ENCODE measurements at regions not wholly inside any gene's neighbourhood (a gene's known extent, or its start where the extent isn't known, plus 50 kb on each side); places are given as distances from the start of the nearest gene placed in this dataset.

DNA sequence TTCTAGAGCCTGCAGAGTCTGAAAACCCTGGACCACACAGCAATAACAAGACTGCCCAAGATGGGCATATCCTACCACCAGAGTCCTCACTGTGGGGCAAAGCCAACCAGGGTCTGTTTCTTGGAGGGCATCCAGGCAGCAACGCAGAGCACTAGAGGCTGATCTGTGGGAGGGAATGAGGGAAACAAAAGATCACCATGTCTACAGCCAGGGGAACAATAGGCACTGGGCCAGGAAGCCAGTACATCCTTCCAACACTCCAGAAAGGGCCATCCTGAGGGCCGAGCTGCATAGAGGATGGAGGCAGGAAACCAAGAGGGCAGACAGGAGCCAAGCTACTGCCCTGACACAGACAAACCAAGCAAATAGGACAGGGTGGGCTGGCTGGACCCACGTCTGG lies 416.1 kb upstream of the IRX4 start:
- H3K36me3 ChIP-seq, result no peaks in the 10 kb centered on the region
- no peaks in the 10 kb centered on the region for H3K27me3 ChIP-seq
- H3K27ac ChIP-seq, result no peak overlapping the region
- no peak overlapping the region for H3K4me3 ChIP-seq
- H3K4me1 ChIP-seq, result peaks cover 3% of the 10 kb centered on the region
- 35% methylated on average over 2 of the region's 3 CpGs for WGBS
- TF ChIP-seq EP300 (IDR thresholded peaks at IDR 0.05) (no peak), POLR2AphosphoS5 (IDR thresholded peaks at IDR 0.05) (no peak), POLR2A (IDR thresholded peaks at IDR 0.05) (no peak)
- TF ChIP-seq, protein P1, sequence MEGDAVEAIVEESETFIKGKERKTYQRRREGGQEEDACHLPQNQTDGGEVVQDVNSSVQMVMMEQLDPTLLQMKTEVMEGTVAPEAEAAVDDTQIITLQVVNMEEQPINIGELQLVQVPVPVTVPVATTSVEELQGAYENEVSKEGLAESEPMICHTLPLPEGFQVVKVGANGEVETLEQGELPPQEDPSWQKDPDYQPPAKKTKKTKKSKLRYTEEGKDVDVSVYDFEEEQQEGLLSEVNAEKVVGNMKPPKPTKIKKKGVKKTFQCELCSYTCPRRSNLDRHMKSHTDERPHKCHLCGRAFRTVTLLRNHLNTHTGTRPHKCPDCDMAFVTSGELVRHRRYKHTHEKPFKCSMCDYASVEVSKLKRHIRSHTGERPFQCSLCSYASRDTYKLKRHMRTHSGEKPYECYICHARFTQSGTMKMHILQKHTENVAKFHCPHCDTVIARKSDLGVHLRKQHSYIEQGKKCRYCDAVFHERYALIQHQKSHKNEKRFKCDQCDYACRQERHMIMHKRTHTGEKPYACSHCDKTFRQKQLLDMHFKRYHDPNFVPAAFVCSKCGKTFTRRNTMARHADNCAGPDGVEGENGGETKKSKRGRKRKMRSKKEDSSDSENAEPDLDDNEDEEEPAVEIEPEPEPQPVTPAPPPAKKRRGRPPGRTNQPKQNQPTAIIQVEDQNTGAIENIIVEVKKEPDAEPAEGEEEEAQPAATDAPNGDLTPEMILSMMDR (IDR thresholded peaks at IDR 0.05), result no peak
- no peaks in the 10 kb centered on the region for H3K9me3 ChIP-seq
- peak in 1 of 2 donors; percentile 26 for DNase-seq (ENCODE audit: low spot score in 2 of 2)

DNA sequence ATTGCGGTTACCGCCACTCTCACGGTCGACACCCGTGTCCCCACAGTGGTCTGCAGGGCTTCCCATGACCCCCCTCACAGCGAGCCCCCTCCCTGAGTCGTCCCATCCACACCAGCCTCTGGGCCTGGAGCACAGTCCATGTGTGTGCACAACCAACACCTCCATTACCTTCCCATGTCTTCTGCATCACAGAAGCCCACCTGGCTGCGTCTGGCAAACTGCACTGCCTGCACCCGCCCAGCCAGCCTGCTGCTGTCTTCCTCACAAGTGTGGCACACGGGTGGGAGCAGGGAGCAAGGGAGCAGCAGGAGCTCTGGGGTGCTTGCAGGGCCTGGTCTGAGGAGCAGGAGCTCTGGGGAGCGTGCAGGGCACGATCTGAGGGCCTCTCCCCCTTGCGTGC lies 415.3 kb upstream of the IRX4 start:
- Histone ChIP-seq H3K27ac (no peak overlapping the region), H3K27me3 (no peaks in the 10 kb centered on the region), H3K4me3 (no peak overlapping the region), H3K9me3 (no peaks in the 10 kb centered on the region), H3K36me3 (no peaks in the 10 kb centered on the region), H3K4me1 (peaks cover 3% of the 10 kb centered on the region)
- WGBS, result 76% methylated on average over 12 of the region's 13 CpGs
- DNase-seq (ENCODE audit: low spot score in 2 of 2), result peak in 1 of 2 donors; percentile 59
- no peak for TF ChIP-seq POLR2A (IDR thresholded peaks at IDR 0.05)
- no peak for TF ChIP-seq POLR2AphosphoS5 (IDR thresholded peaks at IDR 0.05)
- TF ChIP-seq, protein P1 (IDR thresholded peaks at IDR 0.05), result no peak
- no peak for TF ChIP-seq EP300 (IDR thresholded peaks at IDR 0.05)

DNA sequence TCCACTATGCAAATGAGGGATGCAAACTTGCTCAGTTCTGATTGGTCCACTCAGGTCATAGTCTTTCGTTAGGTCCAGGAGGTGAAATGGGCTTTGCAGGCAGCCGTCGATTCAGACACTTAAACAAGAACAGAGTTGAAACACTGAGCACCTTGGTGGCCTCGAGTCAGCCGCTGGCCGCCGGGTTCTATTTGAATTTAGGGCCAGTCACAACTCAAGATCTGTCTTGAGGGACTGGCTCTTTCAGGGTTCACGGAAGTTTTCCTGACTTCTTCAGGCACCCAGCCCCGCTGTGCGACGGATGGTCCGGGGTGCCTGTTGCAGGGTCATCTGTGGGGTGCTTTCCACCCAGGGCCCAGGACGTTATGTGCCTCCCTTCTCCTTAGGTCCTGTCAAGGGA lies 412.8 kb upstream of the IRX4 start:
- WGBS, result 95% methylated on average over 13 of the region's 13 CpGs
- H3K27ac ChIP-seq, result no peak overlapping the region
- H3K4me1 ChIP-seq, result peaks cover 3% of the 10 kb centered on the region
- H3K27me3 ChIP-seq, result no peaks in the 10 kb centered on the region
- H3K4me3 ChIP-seq, result no peak overlapping the region
- H3K9me3 ChIP-seq, result no peaks in the 10 kb centered on the region
- H3K36me3 ChIP-seq, result no peaks in the 10 kb centered on the region
- DNase-seq (ENCODE audit: low spot score in 2 of 2), result peak in 1 of 2 donors; percentile 71
- no peak for TF ChIP-seq POLR2AphosphoS5 (IDR thresholded peaks at IDR 0.05)
- TF ChIP-seq, protein P1 (IDR thresholded peaks at IDR 0.05), result no peak
- no peak for TF ChIP-seq POLR2A (IDR thresholded peaks at IDR 0.05)
- TF ChIP-seq EP300 (IDR thresholded peaks at IDR 0.05), result no peak

DNA sequence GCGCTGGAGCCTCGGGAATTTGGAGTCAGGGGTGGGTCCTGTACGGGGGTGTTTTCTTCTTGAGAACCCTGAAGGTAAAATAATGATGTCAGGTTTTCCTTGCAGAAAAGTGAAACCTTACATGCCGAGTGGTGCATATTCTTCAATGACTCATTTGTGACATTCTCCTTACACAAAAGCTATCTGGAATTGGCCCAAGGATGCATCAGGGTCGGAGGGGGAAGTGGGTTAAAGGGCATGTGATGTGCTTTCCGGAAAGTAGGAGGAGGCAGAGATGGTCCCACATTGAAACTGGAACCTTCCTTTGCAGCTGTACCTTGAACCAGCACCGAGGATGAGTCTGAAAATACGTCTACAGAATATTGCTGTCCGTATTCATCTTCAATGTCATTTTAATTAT lies 411.2 kb upstream of the IRX4 start:
- H3K36me3 ChIP-seq, result no peaks in the 10 kb centered on the region
- H3K27me3 ChIP-seq, result no peaks in the 10 kb centered on the region
- no peaks in the 10 kb centered on the region for H3K9me3 ChIP-seq
- DNase-seq (ENCODE audit: low spot score in 2 of 2), result no peak
- no peak overlapping the region for H3K27ac ChIP-seq
- TF ChIP-seq, protein P1 (IDR thresholded peaks at IDR 0.05), result no peak
- no peak for TF ChIP-seq POLR2A (IDR thresholded peaks at IDR 0.05)
- H3K4me3 ChIP-seq, result no peak overlapping the region
- no peaks in the 10 kb centered on the region for H3K4me1 ChIP-seq
- 76% methylated on average over 9 of the region's 9 CpGs for WGBS

DNA sequence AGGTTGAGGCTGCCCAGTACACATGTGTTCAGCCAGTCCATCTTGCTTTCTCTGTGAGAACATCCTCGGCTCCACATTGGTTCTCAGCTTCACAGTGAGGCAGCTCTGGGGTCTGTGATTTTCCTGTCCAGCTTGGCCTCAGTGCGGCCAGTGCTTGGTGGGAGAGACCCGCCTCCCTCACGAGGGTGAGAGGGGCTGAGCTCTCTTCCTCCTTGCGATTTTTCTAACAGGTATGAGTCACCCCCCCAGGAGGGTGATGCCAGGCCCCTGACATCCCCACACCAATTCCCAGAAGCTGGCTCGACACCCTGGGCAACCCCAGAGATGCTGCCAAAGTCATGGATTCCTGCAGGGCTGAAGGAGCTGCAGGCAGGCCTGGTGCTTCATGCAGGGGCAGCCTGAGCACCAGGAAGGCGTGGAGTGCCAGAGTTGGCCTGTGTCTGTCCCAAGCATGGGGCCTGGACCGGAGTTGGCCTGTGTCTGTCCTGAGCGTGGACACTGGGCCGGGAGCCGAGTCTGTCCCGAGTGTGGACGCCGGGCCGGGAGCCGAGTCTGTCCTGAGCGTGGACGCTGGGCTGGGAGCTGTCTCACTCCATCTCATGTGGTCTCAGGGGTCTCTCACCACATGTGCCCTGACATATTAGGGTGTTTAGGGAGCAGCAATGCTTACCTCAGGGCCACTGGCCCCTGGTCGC lies 408.6 kb upstream of the IRX4 start:
- DNase-seq (ENCODE audit: low spot score in 2 of 2), result peak in 1 of 2 donors; percentile 71

More for the DNA sequence above, 408.6 kb upstream of the IRX4 start:
- no peaks in the 10 kb centered on the region for H3K36me3 ChIP-seq
- TF ChIP-seq POLR2A (IDR thresholded peaks at IDR 0.05) (no peak), EP300 (IDR thresholded peaks at IDR 0.05) (no peak), POLR2AphosphoS5 (IDR thresholded peaks at IDR 0.05) (no peak)
- TF ChIP-seq, protein P1 (IDR thresholded peaks at IDR 0.05), result no peak
- no peak overlapping the region for H3K4me3 ChIP-seq
- H3K4me1 ChIP-seq, result no peaks in the 10 kb centered on the region
- H3K9me3 ChIP-seq, result no peaks in the 10 kb centered on the region
- no peak overlapping the region for H3K27ac ChIP-seq
- WGBS, result 98% methylated on average over 5 of the region's 19 CpGs
- H3K27me3 ChIP-seq, result no peaks in the 10 kb centered on the region

Measured in suprapubic skin (tissue), 4 donors.